ENCODE measurements at regions not wholly inside any gene's neighbourhood (a gene's known extent, or its start where the extent isn't known, plus 50 kb on each side); places are given as distances from the start of the nearest gene placed in this dataset.

GRCh38 chr11:116418388-116419041, 354.3 kb downstream of the BUD13 start:
- Histone ChIP-seq H3K9me3 (ENCODE audit: control insufficient read depth, insufficient read depth, low read length) (no peaks in the 10 kb centered on the region), H3K36me3 (ENCODE audit: control insufficient read depth, insufficient read depth, low read length) (no peaks in the 10 kb centered on the region), H3K4me1 (ENCODE audit: control insufficient read depth, insufficient read depth, low read length) (peaks cover 49% of the 10 kb centered on the region), H3K27me3 (ENCODE audit: control insufficient read depth, insufficient read depth, low read length) (no peaks in the 10 kb centered on the region), H3K27ac (ENCODE audit: low read depth, low read length) (no peak overlapping the region), H3K4me3 (ENCODE audit: low read depth, low read length) (no peak overlapping the region)
- no peak for DNase-seq (ENCODE audit: low read depth in 4 of 6, low spot score in 6 of 6)
- WGBS (ENCODE audit: insufficient coverage) = 100% methylated on average over 4 of the region's 6 CpGs

- WGBS (ENCODE audit: insufficient coverage) = 100% methylated on average over 1 of the region's 1 CpG
- H3K27ac ChIP-seq (ENCODE audit: low read depth, low read length) = no peak overlapping the region
- H3K4me3 ChIP-seq (ENCODE audit: low read depth, low read length) = no peak overlapping the region
- no peak for DNase-seq (ENCODE audit: low read depth in 4 of 6, low spot score in 6 of 6)
- H3K27me3 ChIP-seq (ENCODE audit: control insufficient read depth, insufficient read depth, low read length) = no peaks in the 10 kb centered on the region
- no peaks in the 10 kb centered on the region for H3K36me3 ChIP-seq (ENCODE audit: control insufficient read depth, insufficient read depth, low read length)
- H3K9me3 ChIP-seq (ENCODE audit: control insufficient read depth, insufficient read depth, low read length) = no peaks in the 10 kb centered on the region
- peaks cover 37% of the 10 kb centered on the region for H3K4me1 ChIP-seq (ENCODE audit: control insufficient read depth, insufficient read depth, low read length)
Measured at GRCh38 chr11:116416852-116417251, 355.9 kb downstream of the BUD13 start.

DNA sequence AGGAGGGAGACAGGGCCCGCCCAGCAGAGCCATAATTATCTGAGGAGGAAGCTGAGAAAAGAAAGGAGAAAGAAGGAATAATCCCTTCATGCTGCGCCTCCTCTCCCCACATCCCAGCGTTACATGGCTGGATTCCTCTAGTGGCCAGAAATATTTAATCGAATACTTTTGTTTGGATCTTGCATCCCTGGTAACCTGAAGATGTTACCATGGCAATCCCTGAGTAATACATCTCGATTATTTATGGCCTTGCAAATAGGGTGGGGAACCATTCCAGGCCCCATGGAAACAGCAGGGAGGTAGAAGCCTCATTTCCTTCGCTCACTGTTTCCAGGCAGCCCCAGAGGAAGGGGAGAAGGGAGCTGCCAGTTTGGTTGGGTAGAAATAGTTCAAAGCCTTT, 357.7 kb downstream of the BUD13 start:
- peak in 5 of 6 donors; percentile 54 to 92 (median 61) for DNase-seq (ENCODE audit: low read depth in 4 of 6, low spot score in 6 of 6)
- peak overlapping the region; percentile 67 for H3K27ac ChIP-seq (ENCODE audit: low read depth, low read length)
- peaks cover 26% of the 10 kb centered on the region for H3K4me1 ChIP-seq (ENCODE audit: control insufficient read depth, insufficient read depth, low read length)
- no peak overlapping the region for H3K4me3 ChIP-seq (ENCODE audit: low read depth, low read length)
- H3K36me3 ChIP-seq (ENCODE audit: control insufficient read depth, insufficient read depth, low read length) = no peaks in the 10 kb centered on the region
- WGBS (ENCODE audit: insufficient coverage) = 37% methylated on average over 2 of the region's 6 CpGs
- no peaks in the 10 kb centered on the region for H3K9me3 ChIP-seq (ENCODE audit: control insufficient read depth, insufficient read depth, low read length)
- no peaks in the 10 kb centered on the region for H3K27me3 ChIP-seq (ENCODE audit: control insufficient read depth, insufficient read depth, low read length)

DNA sequence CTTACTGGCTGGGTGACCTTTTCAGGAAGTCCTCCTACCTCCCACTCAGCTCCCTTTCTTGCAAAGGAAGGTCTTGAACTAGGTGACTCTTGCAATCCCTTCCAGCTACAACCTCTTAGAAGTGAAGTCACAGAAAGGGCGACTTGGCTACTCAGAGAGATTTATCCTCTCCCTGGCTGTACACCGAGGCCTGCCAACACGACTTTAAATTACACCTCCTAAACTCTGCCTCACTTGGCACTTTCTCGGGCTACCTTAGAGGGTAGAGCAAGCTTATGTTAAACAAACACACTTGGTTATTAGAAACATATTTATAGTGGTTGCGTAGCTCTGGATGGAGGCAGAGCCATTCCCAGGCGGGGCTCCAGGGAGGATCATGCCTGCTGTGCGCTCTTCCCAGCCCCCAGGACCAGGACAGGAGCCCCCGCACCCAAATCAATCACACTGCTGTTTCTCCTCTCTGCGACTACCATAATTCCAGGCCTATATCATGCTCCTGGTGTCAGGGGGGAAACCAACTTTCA, 358.4 kb downstream of the BUD13 start:
- peak overlapping the region; percentile 63 for H3K27ac ChIP-seq (ENCODE audit: low read depth, low read length)

DNA sequence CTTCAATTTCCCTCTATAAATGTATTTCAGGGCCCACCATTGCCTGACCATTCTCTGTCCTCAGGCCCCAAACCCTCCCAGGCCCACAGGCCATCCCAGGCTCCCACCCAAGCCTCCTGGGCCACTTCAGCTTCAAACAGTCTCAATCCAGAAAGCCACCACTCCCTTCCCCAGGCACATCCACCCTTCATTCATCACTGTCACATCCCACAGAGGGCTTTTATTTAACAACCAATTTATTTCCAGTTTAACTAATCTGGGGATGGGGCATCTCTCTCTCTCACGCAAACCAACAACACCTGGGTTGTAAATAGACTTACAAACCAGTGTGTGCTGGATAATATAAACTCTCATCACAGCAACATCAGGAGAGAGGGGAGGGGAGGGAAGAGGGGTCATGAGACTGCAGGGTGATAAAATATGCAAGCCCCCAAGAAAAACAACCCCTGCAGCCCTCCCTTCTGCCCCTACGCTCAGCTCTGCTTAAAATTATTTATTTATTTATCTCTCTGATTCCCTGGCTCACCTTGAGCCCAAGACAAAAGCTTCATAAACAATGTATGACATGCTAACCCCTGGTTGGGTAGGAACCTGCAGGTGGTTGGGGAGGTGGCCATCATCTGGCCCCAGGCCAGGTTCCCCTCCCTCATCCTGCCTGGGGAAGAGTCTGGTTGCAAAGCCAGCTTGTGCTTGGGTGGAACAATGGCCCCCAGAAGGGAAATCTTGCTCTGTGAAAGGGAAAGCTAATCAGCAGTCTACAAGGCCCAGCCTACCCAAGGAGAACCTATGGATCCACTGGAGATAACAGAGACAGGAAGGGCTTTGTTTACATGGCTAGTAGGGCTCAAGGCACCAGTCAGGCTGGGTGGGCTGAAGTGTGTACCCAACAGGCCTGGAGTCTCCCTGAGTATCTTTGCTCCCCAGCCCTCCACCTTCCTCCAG, 359.2 kb downstream of the BUD13 start:
- H3K27me3 ChIP-seq (ENCODE audit: control insufficient read depth, insufficient read depth, low read length) = no peaks in the 10 kb centered on the region
- H3K4me1 ChIP-seq (ENCODE audit: control insufficient read depth, insufficient read depth, low read length) = peaks cover 26% of the 10 kb centered on the region
- no CpG with 5 or more reads among the region's 2 CpGs for WGBS (ENCODE audit: insufficient coverage)
- DNase-seq (ENCODE audit: low read depth in 4 of 6, low spot score in 6 of 6) = peak in 1 of 6 donors; percentile 75
- peak overlapping the region; percentile 62 for H3K27ac ChIP-seq (ENCODE audit: low read depth, low read length)
- H3K36me3 ChIP-seq (ENCODE audit: control insufficient read depth, insufficient read depth, low read length) = no peaks in the 10 kb centered on the region
- no peaks in the 10 kb centered on the region for H3K9me3 ChIP-seq (ENCODE audit: control insufficient read depth, insufficient read depth, low read length)
- H3K4me3 ChIP-seq (ENCODE audit: low read depth, low read length) = no peak overlapping the region

More for the DNA sequence above, 358.4 kb downstream of the BUD13 start:
- Histone ChIP-seq H3K36me3 (ENCODE audit: control insufficient read depth, insufficient read depth, low read length) (no peaks in the 10 kb centered on the region), H3K27me3 (ENCODE audit: control insufficient read depth, insufficient read depth, low read length) (no peaks in the 10 kb centered on the region), H3K4me3 (ENCODE audit: low read depth, low read length) (no peak overlapping the region), H3K9me3 (ENCODE audit: control insufficient read depth, insufficient read depth, low read length) (no peaks in the 10 kb centered on the region), H3K4me1 (ENCODE audit: control insufficient read depth, insufficient read depth, low read length) (peaks cover 26% of the 10 kb centered on the region)
- peak in 1 of 6 donors; percentile 39 for DNase-seq (ENCODE audit: low read depth in 4 of 6, low spot score in 6 of 6)
- 50% methylated on average over 1 of the region's 9 CpGs for WGBS (ENCODE audit: insufficient coverage)

DNA sequence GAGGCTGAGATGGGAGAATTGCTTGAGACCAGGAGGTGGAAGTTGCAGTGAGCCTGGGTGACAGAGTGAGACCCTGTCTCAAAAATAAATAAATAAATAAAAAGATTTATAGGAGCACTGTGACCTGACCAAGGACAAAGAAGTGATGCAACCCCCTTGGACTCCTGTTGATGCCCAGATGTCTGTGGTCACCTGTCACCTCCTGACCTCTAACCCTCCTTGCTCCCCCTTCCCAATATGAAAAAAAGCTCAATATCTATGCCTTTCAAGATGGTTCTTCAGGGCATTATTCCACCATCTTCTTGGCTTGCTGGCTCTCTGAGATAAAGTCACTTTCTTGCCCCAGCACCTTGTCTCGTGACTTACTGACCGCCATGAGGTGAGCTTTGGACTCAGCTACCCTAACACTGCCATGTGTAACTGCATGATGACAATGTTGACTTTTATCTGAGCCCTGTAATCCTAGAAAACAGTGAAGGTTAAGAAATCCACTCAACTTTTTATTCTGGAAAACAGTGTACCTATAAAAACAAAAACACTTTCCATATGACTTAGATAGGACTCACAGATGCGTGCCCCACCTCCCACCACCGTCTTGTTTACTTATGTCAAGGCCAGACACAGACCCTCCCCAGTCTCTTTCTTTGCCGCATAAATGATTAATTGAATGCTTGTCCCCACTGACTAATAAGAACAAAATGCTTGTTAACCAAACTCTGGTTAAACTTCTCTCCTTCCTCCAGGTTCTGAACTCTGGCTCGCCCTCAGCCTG, 360.5 kb downstream of the BUD13 start:
- H3K4me3 ChIP-seq (ENCODE audit: low read depth, low read length) = no peak overlapping the region
- H3K27ac ChIP-seq (ENCODE audit: low read depth, low read length) = peak overlapping the region; percentile 16
- H3K27me3 ChIP-seq (ENCODE audit: control insufficient read depth, insufficient read depth, low read length) = no peaks in the 10 kb centered on the region
- no peaks in the 10 kb centered on the region for H3K9me3 ChIP-seq (ENCODE audit: control insufficient read depth, insufficient read depth, low read length)
- peaks cover 26% of the 10 kb centered on the region for H3K4me1 ChIP-seq (ENCODE audit: control insufficient read depth, insufficient read depth, low read length)
- 68% methylated on average over 6 of the region's 6 CpGs for WGBS (ENCODE audit: insufficient coverage)
- DNase-seq (ENCODE audit: low read depth in 4 of 6, low spot score in 6 of 6) = no peak
- no peaks in the 10 kb centered on the region for H3K36me3 ChIP-seq (ENCODE audit: control insufficient read depth, insufficient read depth, low read length)

GRCh38 chr11:116409238-116409637, 363.5 kb downstream of the BUD13 start:
- H3K4me1 ChIP-seq (ENCODE audit: control insufficient read depth, insufficient read depth, low read length) = peaks cover 12% of the 10 kb centered on the region
- no peak overlapping the region for H3K4me3 ChIP-seq (ENCODE audit: low read depth, low read length)
- no peaks in the 10 kb centered on the region for H3K27me3 ChIP-seq (ENCODE audit: control insufficient read depth, insufficient read depth, low read length)
- H3K9me3 ChIP-seq (ENCODE audit: control insufficient read depth, insufficient read depth, low read length) = no peaks in the 10 kb centered on the region
- H3K27ac ChIP-seq (ENCODE audit: low read depth, low read length) = no peak overlapping the region
- peak in 1 of 6 donors; percentile 70 for DNase-seq (ENCODE audit: low read depth in 4 of 6, low spot score in 6 of 6)
- no CpG with 5 or more reads among the region's 4 CpGs for WGBS (ENCODE audit: insufficient coverage)
- no peaks in the 10 kb centered on the region for H3K36me3 ChIP-seq (ENCODE audit: control insufficient read depth, insufficient read depth, low read length)

DNA sequence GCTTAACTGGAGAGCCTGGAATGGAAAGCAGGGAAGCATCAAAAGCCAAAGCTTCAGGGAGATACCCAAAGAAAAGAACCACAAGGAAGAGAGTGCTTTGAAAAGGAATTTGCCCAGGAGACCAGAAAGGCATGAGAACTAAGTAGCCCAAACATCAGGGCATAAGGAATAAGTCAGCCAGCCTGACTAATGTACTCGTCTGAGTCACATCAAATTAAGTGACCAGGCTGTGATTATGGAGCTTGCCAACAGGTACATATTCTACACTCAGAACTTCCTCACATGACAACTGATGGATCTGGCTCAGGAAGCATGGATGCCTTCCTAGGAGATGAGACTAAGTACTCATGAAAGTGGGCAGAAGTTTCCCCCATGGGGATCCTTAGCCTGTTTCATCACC, 366.7 kb downstream of the BUD13 start:
- Histone ChIP-seq H3K27ac (ENCODE audit: low read depth, low read length) (no peak overlapping the region), H3K27me3 (ENCODE audit: control insufficient read depth, insufficient read depth, low read length) (no peaks in the 10 kb centered on the region), H3K36me3 (ENCODE audit: control insufficient read depth, insufficient read depth, low read length) (no peaks in the 10 kb centered on the region), H3K4me1 (ENCODE audit: control insufficient read depth, insufficient read depth, low read length) (no peaks in the 10 kb centered on the region), H3K4me3 (ENCODE audit: low read depth, low read length) (no peak overlapping the region), H3K9me3 (ENCODE audit: control insufficient read depth, insufficient read depth, low read length) (no peaks in the 10 kb centered on the region)
- DNase-seq (ENCODE audit: low read depth in 4 of 6, low spot score in 6 of 6) = no peak
- 57% methylated on average over 1 of the region's 1 CpG for WGBS (ENCODE audit: insufficient coverage)

GRCh38 chr11:116404462-116404798, 368.4 kb downstream of the BUD13 start:
- no peaks in the 10 kb centered on the region for H3K36me3 ChIP-seq (ENCODE audit: control insufficient read depth, insufficient read depth, low read length)
- DNase-seq (ENCODE audit: low read depth in 4 of 6, low spot score in 6 of 6) = no peak
- no peak overlapping the region for H3K27ac ChIP-seq (ENCODE audit: low read depth, low read length)
- peaks cover 2% of the 10 kb centered on the region for H3K27me3 ChIP-seq (ENCODE audit: control insufficient read depth, insufficient read depth, low read length)
- H3K4me3 ChIP-seq (ENCODE audit: low read depth, low read length) = no peak overlapping the region
- H3K9me3 ChIP-seq (ENCODE audit: control insufficient read depth, insufficient read depth, low read length) = no peaks in the 10 kb centered on the region
- 83% methylated on average over 1 of the region's 3 CpGs for WGBS (ENCODE audit: insufficient coverage)
- H3K4me1 ChIP-seq (ENCODE audit: control insufficient read depth, insufficient read depth, low read length) = no peaks in the 10 kb centered on the region
